ENCODE measurements at regions not wholly inside any gene's neighbourhood (a gene's known extent, or its start where the extent isn't known, plus 50 kb on each side); places are given as distances from the start of the nearest gene placed in this dataset.
"Not testable (repeated sequence)": the region's sequence is repeated elsewhere in the genome, so short reads cannot be mapped to it uniquely, and the experiment has no call there.

GRCh38 chr2:113341191-113341869, 62.6 kb upstream of the PAX8 start:
- DNase-seq = no peak

GRCh38 chr2:113337809-113338208, 59.1 kb upstream of the PAX8 start:
- no peak for DNase-seq

GRCh38 chr2:113336040-113336439, 57.3 kb upstream of the PAX8 start:
- peak in 1 of 51 donors; percentile 8 for DNase-seq

DNA sequence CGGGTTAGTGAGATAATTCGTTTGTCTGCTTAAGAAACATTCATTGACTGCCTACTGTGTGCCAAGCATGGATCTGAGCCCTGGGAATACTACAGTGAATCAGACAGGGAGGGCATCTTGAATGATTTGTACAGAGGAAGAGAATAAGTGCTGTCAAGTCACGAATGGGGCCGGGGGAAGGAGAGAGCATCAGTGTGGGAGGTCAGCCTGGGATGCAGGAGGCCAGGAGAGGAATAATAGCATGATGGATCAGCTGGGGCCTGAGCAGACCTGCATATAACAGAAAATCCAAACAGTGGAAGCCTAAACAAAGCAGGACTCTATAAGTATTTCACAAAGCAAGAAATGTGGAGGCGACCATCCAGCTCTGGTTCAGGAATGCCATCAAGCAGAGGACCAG, 55.4 kb upstream of the PAX8 start:
- no peak for DNase-seq

DNA sequence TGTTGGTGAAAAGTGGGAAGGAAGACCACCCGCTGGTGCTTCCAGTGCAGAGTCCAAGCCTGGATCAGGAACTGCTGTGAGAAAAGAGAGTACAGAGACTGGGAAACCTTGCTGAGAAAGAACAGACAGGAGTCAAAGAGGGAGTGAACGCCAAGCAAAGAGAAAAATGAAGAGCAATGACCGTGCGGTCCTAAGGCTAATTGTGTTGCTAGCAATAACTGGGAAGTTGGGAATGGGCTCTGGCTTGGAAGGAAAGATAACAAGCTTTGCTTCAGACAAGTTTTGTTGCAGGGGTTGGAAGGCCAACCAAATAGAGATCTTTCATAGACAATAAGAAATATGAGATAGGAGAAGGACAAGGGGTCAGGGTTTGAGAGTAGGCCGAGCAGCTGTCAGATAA, 55.0 kb upstream of the PAX8 start:
- DNase-seq = not testable (repeated sequence)

- DNase-seq = not testable (repeated sequence)
These were observed 51.5 kb upstream of the PAX8 start for GRCh38 chr2:113330060-113330767.

- not testable (repeated sequence) for DNase-seq
These were observed 50.3 kb upstream of the PAX8 start for GRCh38 chr2:113328973-113329372.

DNA sequence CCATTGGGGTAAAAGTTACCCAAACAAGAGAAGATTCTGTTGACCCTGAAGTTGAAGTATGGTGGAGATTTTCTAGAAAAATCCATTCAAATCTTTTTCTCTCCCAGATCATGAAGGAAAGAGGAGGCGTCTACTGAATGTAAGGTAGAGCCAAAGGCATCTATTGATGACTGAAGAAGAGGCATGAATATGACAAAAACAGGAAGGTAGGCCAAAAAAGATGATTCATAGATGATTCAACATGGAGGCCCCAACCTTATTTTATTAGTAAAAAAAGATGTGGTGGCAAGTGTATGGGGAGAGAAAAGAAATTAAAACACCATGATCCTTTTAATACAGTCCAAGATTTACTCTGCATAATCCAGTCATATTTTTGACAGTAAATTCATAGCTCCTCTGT, 49.9 kb upstream of the PAX8 start:
- DNase-seq = not testable (repeated sequence)

Data from hypothalamus (tissue), 51 donors.